Naive thymus-derived CD4-positive, alpha-beta T cell (primary cell): ENCODE measurements at regions not wholly inside any gene's neighbourhood (a gene's known extent, or its start where the extent isn't known, plus 50 kb on each side); places are given as distances from the start of the nearest gene placed in this dataset.

Experiments
- ATAC-seq: fragments of 150-1000 bp; cut with Tn5 transposase; 2 replicates; pipeline ENCODE4 v1.10.0; 2021; ENCODE audit warnings: mild to moderate bottlenecking, moderate library complexity
- CTCF ChIA-PET: fragments of 350-600 bp; sonication (Branson Sonifier 250); formaldehyde crosslinking; loops from one replicate; lab custom pipeline; 2021; ENCODE audit warnings: antibody characterized with exemption; lab: Charles Lee
- POLR2A ChIA-PET: fragments of 350-600 bp; sonication (Branson Sonifier 250); formaldehyde crosslinking; loops from one replicate; lab custom pipeline; 2021; ENCODE audit warnings: antibody characterized with exemption, inconsistent platforms; lab: Charles Lee
- DNase-seq, 9 donors: peaks; one replicate each; pipeline versions ENCODE4 v3.0.0 to v3.0.0-alpha.2; 2020 to 2022; ENCODE audit warnings: mixed read lengths in 1 of 9
- H3K27ac ChIP-seq: one replicate; pipeline ENCODE4 v1.7.0; 2013; ENCODE audit warnings: mild to moderate bottlenecking, low read depth, low read length, moderate library complexity
- H3K27me3 ChIP-seq, 2 donors: one replicate each; pipeline ENCODE4 v1.7.0; 2013; ENCODE audit warnings: low read length in 2 of 2, mild to moderate bottlenecking in 2 of 2, moderate library complexity in 2 of 2; ENCODE audit not compliant: control insufficient read depth in 2 of 2, insufficient read depth in 2 of 2
- H3K36me3 ChIP-seq, 3 experiments: 1 replicate in 2 of 3; 2 replicates in 1 of 3; pipeline ENCODE4 v1.7.0; 2013; ENCODE audit warnings: low read length in 3 of 3, mild to moderate bottlenecking in 3 of 3, moderate library complexity in 1 of 3; ENCODE audit not compliant: insufficient read depth in 3 of 3, control insufficient read depth in 2 of 3
- H3K4me1 ChIP-seq, 2 donors: one replicate each; pipeline ENCODE4 v1.7.0; 2013; ENCODE audit warnings: low read length in 2 of 2, mild to moderate bottlenecking in 2 of 2, moderate library complexity in 1 of 2; ENCODE audit not compliant: control insufficient read depth in 2 of 2, insufficient read depth in 2 of 2
- H3K4me3 ChIP-seq: 2 replicates; pipeline ENCODE4 v1.7.0; 2013; ENCODE audit warnings: mild to moderate bottlenecking, low read length
- H3K9me3 ChIP-seq, 3 experiments: 1 replicate in 2 of 3; 2 replicates in 1 of 3; pipeline ENCODE4 v1.7.0; 2013; ENCODE audit warnings: low read length in 3 of 3; ENCODE audit not compliant: control insufficient read depth in 2 of 3
- H3K27ac Mint-ChIP-seq, 9 donors: one replicate each; pipeline ENCODE4 v1.8.0; 2020 to 2022; ENCODE audit warnings: mixed read lengths in 9 of 9, mild to moderate bottlenecking in 8 of 9, moderate library complexity in 5 of 9, inconsistent platforms in 2 of 9
- H3K27me3 Mint-ChIP-seq, 5 donors: one replicate each; pipeline ENCODE4 v1.8.0; 2021 to 2022; ENCODE audit warnings: mixed read lengths in 5 of 5, mild to moderate bottlenecking in 1 of 5
- H3K36me3 Mint-ChIP-seq, 5 donors: one replicate each; pipeline ENCODE4 v1.8.0; 2020 to 2022; ENCODE audit warnings: mixed read lengths in 5 of 5, mild to moderate bottlenecking in 3 of 5, inconsistent platforms in 1 of 5
- H3K4me1 Mint-ChIP-seq, 7 donors: one replicate each; pipeline ENCODE4 v1.8.0; 2020 to 2022; ENCODE audit warnings: mixed read lengths in 7 of 7, mild to moderate bottlenecking in 3 of 7, inconsistent platforms in 1 of 7
- H3K4me3 Mint-ChIP-seq, 10 donors: one replicate each; pipeline ENCODE4 v1.8.0; 2020 to 2022; ENCODE audit warnings: mild to moderate bottlenecking in 10 of 10, mixed read lengths in 10 of 10, moderate library complexity in 6 of 10, inconsistent platforms in 2 of 10
- H3K9me3 Mint-ChIP-seq, 11 donors: one replicate each; pipeline ENCODE4 v1.8.0; 2020 to 2022; ENCODE audit warnings: mixed read lengths in 11 of 11, mild to moderate bottlenecking in 4 of 11, inconsistent platforms in 1 of 11, moderate library complexity in 1 of 11
- intact Hi-C, 2 donors: fragments of 100-400 bp; cut with micrococcal nuclease; formaldehyde crosslinking; loops; one replicate each; pipeline ENCODE4 v1.15.1; 2023

- H3K27ac ChIP-seq, result no peak overlapping the region
- H3K4me3 ChIP-seq, result no peak overlapping the region
- ChIA-PET POLR2A (no interaction called here), CTCF (no interaction called here)
- Mint-ChIP-seq H3K27ac (no peak overlapping the region), H3K27me3 (peaks cover 12 to 39% (median 21%) of the 10 kb centered on the region in 5 donors), H3K36me3 (no peaks in the 10 kb centered on the region), H3K9me3 (no peaks in the 10 kb centered on the region), H3K4me3 (no peak overlapping the region), H3K4me1 (no peaks in the 10 kb centered on the region)
- no peaks in the 10 kb centered on the region for H3K4me1 ChIP-seq
- intact Hi-C loops, result no loop called here
- no peaks in the 10 kb centered on the region for H3K27me3 ChIP-seq
- no peak for DNase-seq
- H3K9me3 ChIP-seq, result no peaks in the 10 kb centered on the region
- no peak for ATAC-seq
- no peaks in the 10 kb centered on the region for H3K36me3 ChIP-seq
These were observed 67.3 kb upstream of the VRK1 start for GRCh38 chr14:96729889-96730288.

- H3K27me3 Mint-ChIP-seq, result peaks cover 14 to 39% (median 18%) of the 10 kb centered on the region in 5 donors
These were observed 66.8 kb upstream of the VRK1 start for GRCh38 chr14:96730386-96730785.

DNA sequence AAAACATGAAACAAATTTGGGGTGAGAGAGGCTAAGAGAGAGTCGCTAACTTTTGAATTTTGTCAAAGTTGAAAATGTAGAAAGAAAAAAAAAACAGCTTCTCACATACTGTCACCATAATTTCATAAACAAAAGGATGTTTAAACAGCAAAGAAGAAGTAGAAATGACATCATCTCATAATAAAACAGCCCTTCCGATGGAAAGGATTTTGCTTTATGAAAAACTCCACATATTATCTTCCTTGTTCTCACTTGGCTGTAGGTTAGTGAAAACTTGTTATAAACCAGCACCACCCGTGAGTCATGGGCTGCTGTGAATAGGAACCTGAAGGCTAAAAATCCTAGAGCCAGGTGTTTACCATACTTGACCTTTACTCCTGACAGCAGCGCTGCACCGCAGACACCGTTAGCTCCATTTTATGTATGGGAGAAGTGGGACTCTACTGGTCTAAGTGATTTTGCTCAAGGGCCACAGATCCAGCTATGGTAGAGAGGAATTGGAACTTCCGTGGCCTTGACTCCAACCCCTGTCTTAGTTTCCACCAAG, 63.0 kb upstream of the VRK1 start:
- Histone ChIP-seq H3K27me3 (peaks cover 0 to 3% of the 10 kb centered on the region in 2 donors), H3K4me3 (no peak overlapping the region), H3K36me3 (no peaks in the 10 kb centered on the region), H3K27ac (no peak overlapping the region), H3K9me3 (no peaks in the 10 kb centered on the region), H3K4me1 (no peaks in the 10 kb centered on the region)
- DNase-seq (no peak), ATAC-seq (no peak)
- ChIA-PET CTCF (no interaction called here), POLR2A (no interaction called here)
- peaks cover 0 to 5% (median 0%) of the 10 kb centered on the region in 7 donors for H3K4me1 Mint-ChIP-seq
- H3K4me3 Mint-ChIP-seq, result no peak overlapping the region
- H3K9me3 Mint-ChIP-seq, result no peaks in the 10 kb centered on the region
- no peaks in the 10 kb centered on the region for H3K36me3 Mint-ChIP-seq
- H3K27me3 Mint-ChIP-seq, result peaks cover 30 to 50% (median 40%) of the 10 kb centered on the region in 5 donors
- no peak overlapping the region for H3K27ac Mint-ChIP-seq
- intact Hi-C loops, result no loop called here

More at GRCh38 chr14:96730386-96730785, 66.8 kb upstream of the VRK1 start:
- DNase-seq, result no peak
- Histone ChIP-seq H3K36me3 (no peaks in the 10 kb centered on the region), H3K27ac (no peak overlapping the region), H3K4me1 (no peaks in the 10 kb centered on the region), H3K9me3 (no peaks in the 10 kb centered on the region), H3K4me3 (no peak overlapping the region), H3K27me3 (no peaks in the 10 kb centered on the region)
- intact Hi-C loops, result no loop called here
- H3K36me3 Mint-ChIP-seq, result no peaks in the 10 kb centered on the region
- CTCF ChIA-PET, result no interaction called here
- no peaks in the 10 kb centered on the region for H3K4me1 Mint-ChIP-seq
- no peaks in the 10 kb centered on the region for H3K9me3 Mint-ChIP-seq
- ATAC-seq, result no peak
- H3K27ac Mint-ChIP-seq, result no peak overlapping the region
- H3K4me3 Mint-ChIP-seq, result no peak overlapping the region
- POLR2A ChIA-PET, result no interaction called here

GRCh38 chr14:96735526-96735925, 61.7 kb upstream of the VRK1 start:
- Histone ChIP-seq H3K4me1 (no peaks in the 10 kb centered on the region), H3K27ac (no peak overlapping the region), H3K9me3 (no peaks in the 10 kb centered on the region), H3K36me3 (no peaks in the 10 kb centered on the region), H3K4me3 (no peak overlapping the region), H3K27me3 (peaks cover under 1 to 3% of the 10 kb centered on the region in 2 donors)
- ATAC-seq (no peak), DNase-seq (no peak)
- no peak overlapping the region for H3K27ac Mint-ChIP-seq
- ChIA-PET POLR2A (no interaction called here), CTCF (no interaction called here)
- no peaks in the 10 kb centered on the region for H3K9me3 Mint-ChIP-seq
- no peak overlapping the region for H3K4me3 Mint-ChIP-seq
- H3K27me3 Mint-ChIP-seq, result peaks cover 40 to 61% (median 51%) of the 10 kb centered on the region in 5 donors
- peaks cover 0 to 8% (median 0%) of the 10 kb centered on the region in 7 donors for H3K4me1 Mint-ChIP-seq
- intact Hi-C loops, result no loop called here
- no peaks in the 10 kb centered on the region for H3K36me3 Mint-ChIP-seq

- no peak for ATAC-seq
- H3K27me3 Mint-ChIP-seq, result peaks cover 40 to 67% (median 51%) of the 10 kb centered on the region in 5 donors
These were observed 60.7 kb upstream of the VRK1 start for GRCh38 chr14:96736439-96736838.

GRCh38 chr14:96737881-96738280, 59.3 kb upstream of the VRK1 start:
- H3K27me3 ChIP-seq, result peaks cover 3 to 4% of the 10 kb centered on the region in 2 donors

More at GRCh38 chr14:96736439-96736838, 60.7 kb upstream of the VRK1 start:
- no peak for DNase-seq
- Histone ChIP-seq H3K27me3 (peaks cover 3 to 4% of the 10 kb centered on the region in 2 donors), H3K4me3 (no peak overlapping the region), H3K4me1 (no peaks in the 10 kb centered on the region), H3K36me3 (no peaks in the 10 kb centered on the region), H3K9me3 (no peaks in the 10 kb centered on the region), H3K27ac (no peak overlapping the region)
- ChIA-PET CTCF (no interaction called here), POLR2A (no interaction called here)
- H3K9me3 Mint-ChIP-seq, result no peaks in the 10 kb centered on the region
- H3K27ac Mint-ChIP-seq, result no peak overlapping the region
- H3K36me3 Mint-ChIP-seq, result no peaks in the 10 kb centered on the region
- H3K4me3 Mint-ChIP-seq, result no peak overlapping the region
- intact Hi-C loops, result no loop called here
- H3K4me1 Mint-ChIP-seq, result peaks cover 0 to 16% (median 0%) of the 10 kb centered on the region in 7 donors

More at GRCh38 chr14:96737881-96738280, 59.3 kb upstream of the VRK1 start:
- DNase-seq (no peak), ATAC-seq (no peak)
- H3K36me3 Mint-ChIP-seq, result no peaks in the 10 kb centered on the region
- POLR2A ChIA-PET, result interaction anchor here (0.9 to 1.1 kb wide), 2 partner anchors 10 to 16 kb away, joined by 3 read pairs; no protein-coding TSS in a partner anchor
- CTCF ChIA-PET, result no interaction called here
- no peak overlapping the region for H3K27ac ChIP-seq
- H3K4me3 Mint-ChIP-seq, result peak overlapping the region in 2 of 10 donors; percentile 8 to 11
- no peaks in the 10 kb centered on the region for H3K36me3 ChIP-seq
- H3K9me3 ChIP-seq, result no peaks in the 10 kb centered on the region
- no peak overlapping the region for H3K4me3 ChIP-seq
- peaks cover 52 to 74% (median 63%) of the 10 kb centered on the region in 5 donors for H3K27me3 Mint-ChIP-seq
- peaks cover 2 to 24% (median 8%) of the 10 kb centered on the region in 7 donors for H3K4me1 Mint-ChIP-seq
- no peaks in the 10 kb centered on the region for H3K4me1 ChIP-seq
- H3K9me3 Mint-ChIP-seq, result peaks cover 0 to 1% (median 0%) of the 10 kb centered on the region in 11 donors
- no peak overlapping the region for H3K27ac Mint-ChIP-seq
- intact Hi-C loops, result no loop called here
